ENCODE measurements at regions not wholly inside any gene's neighbourhood (a gene's known extent, or its start where the extent isn't known, plus 50 kb on each side); places are given as distances from the start of the nearest gene placed in this dataset.

GRCh38 chr18:79596446-79597175 is 83.0 kb upstream of the CTDP1 start:
- H4K20me1 ChIP-seq (ENCODE audit: insufficient read depth, low read length): no peaks in the 10 kb centered on the region
- no peaks in the 10 kb centered on the region for H3K9me3 ChIP-seq (ENCODE audit: low read length)
- H3K79me2 ChIP-seq (ENCODE audit: insufficient read depth, low read depth, low read length): no peaks in the 10 kb centered on the region
- H3K4me3 ChIP-seq (ENCODE audit: low read depth, low read length, poor library complexity, severe bottlenecking): no peak overlapping the region
- no peak overlapping the region for H3K27ac ChIP-seq (ENCODE audit: low read depth, low read length, poor library complexity, severe bottlenecking)
- DNase-seq (ENCODE audit: low spot score): no peak
- BruUV-seq (replicated peaks): no TSS peak
- CTCF ChIA-PET (ENCODE audit: unreplicated experiment): no interaction called here
- H3K4me1 ChIP-seq (ENCODE audit: insufficient read depth, low read length, poor library complexity, severe bottlenecking): no peaks in the 10 kb centered on the region
- intact Hi-C loops (cut with micrococcal nuclease; ENCODE audit: unreplicated experiment): no loop called here
- POLR2A ChIA-PET: no interaction called here
- H2AFZ ChIP-seq (ENCODE audit: low read length): no peak overlapping the region
- H3K36me3 ChIP-seq (ENCODE audit: insufficient read depth, low read length): no peaks in the 10 kb centered on the region
- H3K4me2 ChIP-seq (ENCODE audit: low read length): no peak overlapping the region
- TF ChIP-seq CTCF (conservative IDR thresholded peaks at IDR 0.05; ENCODE audit: low read length) (no peak), EZH2phosphoT487 (IDR thresholded peaks at IDR 0.05; ENCODE audit: borderline replicate concordance, low read depth, low read length) (no peak)
- H3K9me2 ChIP-seq (ENCODE audit: insufficient read depth, low read length): no peaks in the 10 kb centered on the region

- no peaks in the 10 kb centered on the region for H3K9me2 ChIP-seq (ENCODE audit: insufficient read depth, low read length)
- ChIA-PET CTCF (ENCODE audit: unreplicated experiment) (no interaction called here), POLR2A (no interaction called here)
- H3K4me1 ChIP-seq (ENCODE audit: insufficient read depth, low read length, poor library complexity, severe bottlenecking): no peaks in the 10 kb centered on the region
- intact Hi-C loops (cut with micrococcal nuclease; ENCODE audit: unreplicated experiment): no loop called here
- no TSS peak for BruUV-seq (replicated peaks)
- no peak overlapping the region for H3K4me2 ChIP-seq (ENCODE audit: low read length)
- no peak overlapping the region for H3K4me3 ChIP-seq (ENCODE audit: low read depth, low read length, poor library complexity, severe bottlenecking)
- no peaks in the 10 kb centered on the region for H4K20me1 ChIP-seq (ENCODE audit: insufficient read depth, low read length)
- H3K9me3 ChIP-seq (ENCODE audit: low read length): no peaks in the 10 kb centered on the region
- no peaks in the 10 kb centered on the region for H3K79me2 ChIP-seq (ENCODE audit: insufficient read depth, low read depth, low read length)
- no peak overlapping the region for H2AFZ ChIP-seq (ENCODE audit: low read length)
- no peak overlapping the region for H3K27ac ChIP-seq (ENCODE audit: low read depth, low read length, poor library complexity, severe bottlenecking)
- TF ChIP-seq CTCF (conservative IDR thresholded peaks at IDR 0.05; ENCODE audit: low read length) (no peak), EZH2phosphoT487 (IDR thresholded peaks at IDR 0.05; ENCODE audit: borderline replicate concordance, low read depth, low read length) (no peak)
- no peaks in the 10 kb centered on the region for H3K36me3 ChIP-seq (ENCODE audit: insufficient read depth, low read length)
- DNase-seq (ENCODE audit: low spot score): no peak
Observed at GRCh38 chr18:79597176-79597830, 82.3 kb upstream of the CTDP1 start.

All from OCI-LY7 (cell line).